A172 (cell line): ENCODE measurements at regions not wholly inside any gene's neighbourhood (a gene's known extent, or its start where the extent isn't known, plus 50 kb on each side); places are given as distances from the start of the nearest gene placed in this dataset.
A peak's percentile ranks its signal among the peaks of the same experiment; 100 is the strongest.
"Not testable (repeated sequence)": the region's sequence is repeated elsewhere in the genome, so short reads cannot be mapped to it uniquely, and the experiment has no call there.

ENCODE experiments used
- DNase-seq: peaks from one replicate; pipeline ENCODE4 v3.0.0-alpha.2; 2015; ENCODE audit warnings: low spot score

GRCh38 chrX:74080165-74080564, 223.8 kb upstream of the ZCCHC13 start:
- no peak for DNase-seq

DNA sequence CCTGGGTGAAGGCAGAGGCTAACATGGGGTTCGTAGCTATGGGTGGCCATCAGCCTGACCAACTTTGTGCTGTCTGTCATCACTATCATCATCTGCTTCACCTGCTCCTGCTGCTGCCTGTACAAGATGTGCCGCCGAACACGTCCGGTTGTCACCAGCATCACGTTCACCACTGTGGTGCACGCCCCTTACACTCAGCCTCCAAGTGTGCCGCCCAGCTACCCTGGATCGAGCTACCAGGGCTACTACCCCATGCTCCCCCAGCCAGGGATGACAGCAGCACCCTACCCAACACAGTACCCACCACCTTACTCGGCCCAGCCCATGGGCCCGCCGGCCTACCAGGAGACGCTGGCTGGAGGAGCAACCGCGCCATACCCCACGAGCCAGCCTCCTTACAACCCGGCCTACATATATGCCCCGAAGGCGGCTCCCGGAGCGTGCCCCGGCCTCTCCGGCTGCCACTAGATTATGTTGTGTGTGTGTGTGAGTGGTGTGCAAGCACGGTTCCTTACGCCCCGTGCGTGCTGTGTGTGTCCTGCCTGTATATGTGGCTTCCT, 213.4 kb upstream of the XIST start:
- no peak for DNase-seq

GRCh38 chrX:74063426-74064155, 211.1 kb upstream of the XIST start:
- DNase-seq, result no peak

DNA sequence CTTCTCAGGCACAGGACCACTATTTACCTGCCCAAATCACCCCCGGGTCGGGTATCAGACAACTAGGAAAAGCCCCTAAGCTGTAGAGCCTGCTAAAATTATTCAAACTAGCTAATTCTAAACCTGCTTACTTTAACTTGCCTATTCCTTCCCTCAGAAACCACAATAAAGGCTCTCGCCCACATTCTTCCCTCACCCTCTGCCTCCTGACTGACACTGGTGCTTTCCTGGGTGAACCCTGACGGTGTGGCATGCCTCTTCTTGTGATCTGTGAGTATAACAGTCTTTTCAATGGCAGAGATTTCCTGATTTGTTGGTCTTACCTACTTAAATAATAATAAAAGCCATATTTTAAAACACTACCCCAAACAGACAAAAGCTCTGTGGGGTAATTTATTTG, 209.4 kb upstream of the XIST start:
- DNase-seq, result no peak

GRCh38 chrX:74049126-74049525, 196.6 kb upstream of the XIST start:
- no peak for DNase-seq

- DNase-seq, result not testable (repeated sequence)
Observed at GRCh38 chrX:74034066-74034465, 181.6 kb upstream of the XIST start.

DNA sequence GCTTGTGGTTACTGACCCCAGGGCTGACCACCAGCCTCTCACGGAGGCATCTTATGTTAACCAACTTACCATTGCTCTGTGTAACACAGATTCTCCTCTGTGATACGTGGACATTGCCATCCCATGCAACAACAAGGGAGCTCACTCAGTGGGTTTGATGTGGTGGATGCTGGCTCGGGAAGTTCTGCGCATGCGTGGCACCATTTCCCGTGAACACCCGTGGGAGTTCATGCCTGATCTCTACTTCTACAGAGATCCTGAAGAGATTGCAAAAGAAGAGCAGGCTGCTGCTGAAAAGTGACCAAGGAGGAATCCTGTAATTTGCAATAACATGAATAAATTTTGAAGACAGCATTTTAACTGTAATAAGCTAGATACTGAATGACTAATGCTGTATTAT, 179.0 kb upstream of the XIST start:
- DNase-seq, result not testable (repeated sequence)

GRCh38 chrX:74030766-74031165, 178.3 kb upstream of the XIST start:
- DNase-seq, result not testable (repeated sequence)

DNA sequence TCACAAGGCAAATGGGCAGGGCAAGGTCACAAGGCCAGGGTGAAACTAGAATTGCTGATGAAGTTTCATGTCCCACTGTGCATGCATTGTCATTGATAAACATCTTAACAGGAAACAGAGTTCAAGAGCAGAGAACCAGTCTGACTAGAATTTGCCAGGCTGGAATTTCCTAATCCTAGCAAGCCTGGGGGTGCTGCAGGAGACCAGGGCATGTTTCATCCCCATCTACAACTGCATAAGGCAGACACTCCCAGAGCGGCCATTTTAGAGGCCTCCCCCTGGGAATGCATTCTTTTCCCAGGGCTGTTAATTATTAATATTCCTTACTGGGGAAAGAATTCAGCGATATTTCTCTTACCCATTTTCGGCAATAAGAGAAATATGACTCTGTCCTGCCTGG, 172.6 kb upstream of the XIST start:
- DNase-seq, result not testable (repeated sequence)

- no peak for DNase-seq
Observed at GRCh38 chrX:74023203-74023602, 170.7 kb upstream of the XIST start.

DNA sequence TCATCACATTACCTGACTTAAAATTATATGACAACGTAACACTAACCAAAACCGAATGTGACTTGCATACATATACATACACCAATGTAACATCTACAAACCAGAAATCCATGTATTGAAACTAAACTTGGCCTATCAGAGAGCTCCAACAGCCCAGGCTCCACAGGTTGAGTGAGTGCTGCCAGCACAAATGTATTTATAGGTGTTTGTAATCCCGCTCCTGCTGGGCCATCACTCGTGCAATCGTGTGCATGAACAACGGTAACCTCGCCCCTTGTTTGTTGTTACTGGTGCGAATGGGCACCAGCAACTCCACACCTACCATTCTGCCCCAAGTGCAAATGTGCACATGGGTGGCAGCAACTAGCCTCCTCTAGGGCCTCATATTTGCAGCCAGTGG, 165.7 kb upstream of the XIST start:
- no peak for DNase-seq

DNA sequence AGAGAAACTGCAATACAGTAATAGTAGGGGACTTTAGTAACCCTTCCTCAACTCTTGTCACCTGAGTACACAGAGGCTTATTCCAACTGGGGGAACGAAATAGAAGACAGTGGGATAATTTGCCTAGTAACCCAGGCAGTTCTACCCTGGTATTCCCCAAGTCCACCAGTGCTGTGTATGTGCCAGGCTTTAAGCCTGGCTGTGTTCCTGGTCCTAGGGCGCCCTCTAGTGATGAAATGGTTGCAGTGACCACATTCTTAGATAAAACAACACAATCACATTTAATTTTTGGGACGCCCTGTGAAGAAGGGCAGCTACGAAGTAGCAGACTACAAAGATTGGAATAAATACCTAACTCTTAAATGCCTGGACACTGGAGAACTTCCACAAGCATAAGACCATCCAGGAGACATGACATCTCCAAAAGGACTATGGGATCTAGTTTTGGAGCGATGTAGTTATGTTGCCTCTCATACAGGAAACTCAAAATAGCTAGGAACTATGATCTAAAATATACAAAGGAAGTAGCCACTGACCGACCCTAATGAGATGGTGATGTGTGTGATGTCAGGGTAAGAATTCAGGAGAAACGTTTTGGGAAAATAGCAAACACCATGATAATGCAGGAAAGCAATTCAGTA, 163.0 kb upstream of the XIST start:
- peak; percentile 57 for DNase-seq

GRCh38 chrX:74009041-74009440, 156.5 kb upstream of the XIST start:
- no peak for DNase-seq

DNA sequence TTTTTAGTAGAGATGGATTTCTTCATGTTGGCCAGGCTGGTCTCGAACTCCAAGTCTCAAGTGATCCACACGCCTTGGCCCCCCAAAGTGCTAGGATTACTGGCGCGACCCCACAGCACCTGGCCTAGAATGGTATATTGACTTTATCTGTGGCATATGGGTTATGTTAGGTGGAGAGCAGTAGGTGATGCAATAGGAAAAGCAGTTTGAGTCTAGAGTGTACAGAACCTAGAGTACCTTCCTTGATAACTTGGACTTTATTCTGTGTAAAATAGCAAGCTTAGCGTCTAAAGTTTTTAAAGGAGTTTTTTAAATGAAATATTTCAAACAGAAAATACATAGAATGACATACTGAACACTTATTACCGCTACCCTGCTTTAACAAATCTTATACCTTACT, 139.5 kb upstream of the XIST start:
- no peak for DNase-seq

GRCh38 chrX:73987166-73987565, 134.7 kb upstream of the XIST start:
- DNase-seq, result no peak

DNA sequence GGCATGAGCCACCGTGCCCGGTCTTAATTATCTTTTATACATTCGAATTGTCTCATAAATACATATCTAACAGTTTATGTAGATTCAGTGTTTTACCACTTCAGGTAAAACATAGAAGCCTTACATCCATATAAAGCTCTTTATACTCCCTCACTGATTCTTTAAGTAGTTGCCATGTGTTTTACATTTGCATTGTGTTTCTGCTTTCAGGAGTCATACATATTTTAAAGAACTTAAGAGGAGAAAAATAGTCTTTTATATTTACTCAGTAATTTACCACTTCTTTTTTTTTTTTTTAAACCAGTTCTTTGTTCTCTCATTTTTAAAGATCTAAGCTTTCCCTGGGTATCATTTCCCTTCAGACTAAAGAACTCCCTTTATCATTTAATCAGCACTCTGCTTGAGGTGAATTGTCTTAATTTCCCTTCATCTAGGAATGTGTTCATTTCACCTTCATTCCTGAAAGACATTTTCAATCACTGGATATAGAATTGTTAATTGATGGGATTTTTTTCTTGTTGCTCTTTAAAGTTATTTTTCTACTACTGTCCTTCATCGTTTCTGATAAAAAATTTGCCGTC, 127.1 kb upstream of the XIST start:
- no peak for DNase-seq

DNA sequence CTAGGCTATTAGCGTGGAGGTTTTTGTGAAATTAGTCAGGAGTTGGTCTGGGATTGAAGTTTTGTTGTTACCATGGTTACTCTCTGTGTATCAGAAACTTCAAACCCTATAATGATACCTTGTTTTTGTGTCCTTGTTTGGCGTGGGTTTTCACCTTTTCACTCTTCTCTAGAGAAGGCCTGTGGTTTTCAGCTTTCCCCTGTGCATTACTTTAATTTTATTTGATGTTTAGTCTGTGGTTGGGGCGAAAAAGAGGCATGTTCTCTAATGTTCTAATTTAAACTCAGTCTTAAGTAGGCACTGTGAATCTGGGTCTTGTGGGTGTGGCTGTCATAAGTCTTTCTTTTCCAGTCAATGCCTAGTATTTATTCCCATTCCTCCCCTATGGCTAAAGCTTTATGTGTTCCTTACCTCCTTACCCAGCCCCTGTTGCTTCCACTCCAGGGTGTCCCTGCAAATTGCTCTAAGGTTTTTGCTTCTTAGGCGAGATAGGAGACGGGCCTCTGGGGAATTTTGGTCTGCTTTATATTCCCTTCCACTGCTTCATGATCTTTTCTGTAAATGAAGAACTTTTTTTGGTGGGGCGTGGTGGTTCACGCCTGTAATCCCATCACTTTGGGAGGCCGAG, 125.1 kb upstream of the XIST start:
- no peak for DNase-seq

- not testable (repeated sequence) for DNase-seq
Observed at GRCh38 chrX:73967461-73967860, 114.9 kb upstream of the XIST start.

DNA sequence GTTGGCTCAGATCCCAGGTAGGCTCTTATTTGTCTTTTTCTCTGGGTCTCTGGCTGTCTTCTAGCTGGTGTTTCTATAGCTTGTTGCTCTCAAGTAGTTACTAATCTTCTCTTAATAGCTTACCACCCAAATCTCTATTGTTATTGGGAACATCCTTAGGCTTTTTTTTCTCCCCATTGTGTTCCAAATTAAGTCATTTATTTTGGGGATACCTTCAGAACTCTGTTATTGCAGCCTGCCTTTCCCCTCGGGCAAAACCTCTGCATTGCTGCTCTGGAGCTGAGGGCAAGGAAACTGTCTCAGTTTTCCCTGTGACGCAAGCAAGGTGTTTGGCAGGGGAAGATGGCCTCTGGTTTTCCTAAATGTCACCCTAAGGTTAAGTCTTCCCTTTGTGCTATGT, 113.3 kb upstream of the XIST start:
- no peak for DNase-seq

- DNase-seq, result no peak
Observed at GRCh38 chrX:73964579-73964978, 112.1 kb upstream of the XIST start.

DNA sequence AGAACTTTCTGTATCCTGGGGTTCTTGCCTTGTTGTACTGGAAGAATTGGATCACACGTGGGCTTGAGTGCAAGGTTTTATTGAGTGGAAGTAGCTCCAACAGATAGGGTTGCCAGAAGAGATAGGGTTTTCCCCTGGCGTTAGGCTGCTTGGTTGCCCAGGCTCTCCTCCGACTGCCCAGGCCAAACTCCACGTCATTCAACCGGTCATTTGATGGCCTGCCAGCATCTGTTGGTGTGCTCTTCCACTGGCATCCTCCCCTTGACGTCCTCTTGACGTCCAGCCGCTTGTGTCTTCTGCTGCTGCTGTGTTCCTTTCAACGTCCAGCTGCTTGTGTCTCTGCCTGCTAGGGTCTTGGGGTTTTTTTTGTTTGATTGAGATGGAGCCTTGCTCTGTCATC, 111.2 kb upstream of the XIST start:
- no peak for DNase-seq

- no peak for DNase-seq
Observed at GRCh38 chrX:73962948-73963347, 110.4 kb upstream of the XIST start.

DNA sequence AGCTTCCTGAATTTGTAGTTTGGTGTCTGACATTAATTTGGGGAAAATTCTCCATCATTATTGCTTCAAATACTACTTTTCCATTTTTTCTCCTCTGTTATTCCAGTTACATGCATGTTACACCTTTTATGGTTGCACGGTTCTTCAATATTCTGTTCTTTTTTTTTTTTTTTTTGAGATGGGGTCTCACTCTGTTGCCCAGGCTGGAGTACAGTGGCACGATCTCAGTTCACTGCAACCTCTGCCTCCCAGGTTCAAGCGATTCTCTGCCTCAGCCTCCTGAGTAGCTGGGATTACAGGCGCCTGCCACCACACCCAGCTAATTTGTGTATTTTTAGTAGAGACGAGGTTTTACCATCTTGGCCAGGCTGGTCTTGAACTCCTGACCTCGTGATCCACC, 109.4 kb upstream of the XIST start:
- DNase-seq, result not testable (repeated sequence)
